NCI-H510A treated with DMSO at 0.1 percent for 48 hours (cell line): ENCODE measurements at regions not wholly inside any gene's neighbourhood (a gene's known extent, or its start where the extent isn't known, plus 50 kb on each side); places are given as distances from the start of the nearest gene placed in this dataset.
"Not testable (repeated sequence)": the region's sequence is repeated elsewhere in the genome, so short reads cannot be mapped to it uniquely, and the experiment has no call there.

Experiments used
- DNase-seq: peaks from one replicate; lab custom pipeline; 2025; lab: John Stamatoyannopoulos, UW

DNA sequence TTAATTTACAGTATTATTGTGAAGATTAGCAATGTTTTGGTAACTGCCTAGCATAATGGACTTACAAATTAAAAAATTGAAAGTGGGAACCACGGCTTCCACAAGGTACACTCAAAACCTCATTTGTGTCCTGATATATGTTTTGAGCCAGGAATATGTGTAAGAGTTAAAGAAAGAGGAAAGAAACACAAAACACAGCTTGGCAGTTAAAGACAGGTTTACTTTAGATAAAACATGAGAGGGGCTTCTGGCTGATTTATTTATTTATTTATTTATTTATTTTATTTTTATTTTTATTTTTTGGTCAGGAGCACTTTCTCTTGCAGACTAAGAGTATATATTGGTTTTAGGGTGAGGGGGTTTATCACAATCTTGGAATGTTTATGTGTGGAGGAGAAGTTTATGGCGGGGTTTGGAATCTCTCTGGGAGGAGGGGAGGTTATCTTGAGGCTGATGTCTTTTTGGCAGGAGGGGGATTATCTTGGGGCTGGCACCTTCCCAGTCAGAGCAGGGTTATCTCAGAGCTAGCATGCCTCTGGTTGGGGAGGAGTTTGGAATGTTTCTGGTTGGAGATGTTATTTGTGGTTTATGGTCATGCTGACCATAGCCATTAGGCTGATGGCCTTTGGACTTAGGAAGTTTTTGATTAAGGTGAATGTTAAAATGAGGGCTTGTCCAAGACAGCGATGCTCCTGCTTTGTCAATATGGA is 436.7 kb downstream of the DAD1 start:
- DNase-seq = no peak

DNA sequence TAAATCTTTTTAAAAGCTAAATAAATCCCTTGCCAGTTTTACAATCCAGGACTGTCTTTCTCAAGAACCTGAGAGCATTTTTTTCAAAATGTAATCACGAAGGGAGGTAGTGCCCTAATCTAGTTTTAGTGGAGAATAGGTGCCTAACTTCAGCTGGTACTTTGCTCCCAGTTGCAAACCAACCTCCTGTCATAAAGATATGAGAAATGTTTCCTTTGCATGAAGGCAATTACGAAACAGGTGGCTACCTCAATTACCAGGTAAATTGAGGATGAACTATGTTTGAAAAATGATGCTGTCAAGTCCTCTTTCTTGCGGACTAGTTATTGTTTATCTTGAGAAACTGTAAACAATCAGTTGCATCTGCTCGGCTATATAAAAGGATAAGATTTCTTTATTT is 437.9 kb downstream of the DAD1 start:
- DNase-seq = no peak

DNA sequence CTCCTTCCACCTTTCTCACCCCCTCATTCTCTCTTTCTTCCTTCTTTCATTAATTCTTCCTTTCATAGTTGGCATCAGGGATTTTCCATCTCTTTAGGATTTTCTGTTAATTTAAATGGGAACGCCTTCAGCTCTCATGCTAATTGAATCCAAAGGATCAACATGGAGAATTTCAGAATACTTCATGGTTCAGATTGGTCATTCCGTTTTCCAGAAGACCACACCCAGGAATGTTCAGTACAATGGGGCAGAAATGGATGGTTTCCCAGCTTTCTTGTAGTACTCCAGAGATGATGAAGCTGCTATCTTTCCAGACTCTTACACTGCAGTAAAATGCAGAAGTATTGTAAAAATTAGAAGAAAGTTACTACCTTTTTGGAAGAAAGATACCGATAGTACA is 440.0 kb downstream of the DAD1 start:
- DNase-seq = no peak

DNA sequence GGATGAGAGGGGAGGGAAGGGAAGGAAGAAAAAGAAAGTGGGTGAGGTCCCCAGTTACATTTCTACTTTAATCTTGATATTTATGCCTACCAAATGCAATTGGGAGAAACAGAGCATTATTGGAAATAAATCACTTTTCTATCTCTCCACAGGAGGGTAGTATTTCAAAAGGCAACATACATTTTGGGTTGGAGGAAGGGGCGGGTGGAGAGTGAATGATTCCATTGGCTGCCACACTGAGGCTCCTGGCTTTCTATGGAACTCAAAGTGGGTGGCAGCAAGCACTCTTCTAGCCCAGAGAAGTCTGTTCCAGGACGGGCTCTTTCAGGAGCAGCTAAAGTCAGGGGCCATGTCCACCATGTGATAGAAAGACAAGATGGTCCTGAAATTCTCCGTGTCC is 441.3 kb downstream of the DAD1 start:
- no peak for DNase-seq

DNA sequence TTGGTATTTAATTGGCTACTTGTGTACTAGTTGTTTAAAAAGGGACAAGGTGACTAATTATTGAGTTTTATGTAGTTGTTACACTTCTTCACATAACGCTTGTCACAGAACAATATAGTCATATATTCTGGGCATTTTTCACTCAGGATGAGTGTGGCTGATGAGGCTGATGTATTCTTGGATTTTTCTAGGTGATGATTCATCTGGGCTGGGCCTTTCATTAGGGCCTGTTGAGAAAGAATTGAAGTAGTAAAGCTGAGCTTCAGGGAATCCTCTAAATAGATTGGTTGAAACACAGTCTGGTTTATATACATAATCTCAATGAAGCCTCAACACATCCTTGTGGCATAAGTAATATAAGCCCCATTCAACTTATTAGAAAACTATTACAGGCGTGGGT is 445.7 kb downstream of the DAD1 start:
- no peak for DNase-seq

DNA sequence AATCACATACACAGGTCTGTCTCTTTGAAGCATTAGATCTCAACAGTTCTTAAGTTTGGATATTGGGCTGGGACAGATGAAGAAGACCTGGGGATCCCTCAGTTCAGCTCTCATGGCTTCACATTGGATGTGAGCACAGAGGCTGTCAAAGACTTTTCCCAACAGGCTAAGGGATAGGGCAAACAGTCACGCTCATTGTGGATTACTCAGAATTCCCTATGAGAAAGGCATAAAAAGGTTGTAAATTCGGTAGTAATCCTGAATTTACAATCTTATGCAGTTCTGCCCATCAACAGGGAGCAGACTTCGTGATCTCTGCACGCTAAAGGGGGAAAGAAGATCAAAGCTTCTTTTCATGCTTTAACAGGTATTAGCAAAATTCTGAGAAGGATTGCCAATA is 448.4 kb downstream of the DAD1 start:
- DNase-seq = no peak

DNA sequence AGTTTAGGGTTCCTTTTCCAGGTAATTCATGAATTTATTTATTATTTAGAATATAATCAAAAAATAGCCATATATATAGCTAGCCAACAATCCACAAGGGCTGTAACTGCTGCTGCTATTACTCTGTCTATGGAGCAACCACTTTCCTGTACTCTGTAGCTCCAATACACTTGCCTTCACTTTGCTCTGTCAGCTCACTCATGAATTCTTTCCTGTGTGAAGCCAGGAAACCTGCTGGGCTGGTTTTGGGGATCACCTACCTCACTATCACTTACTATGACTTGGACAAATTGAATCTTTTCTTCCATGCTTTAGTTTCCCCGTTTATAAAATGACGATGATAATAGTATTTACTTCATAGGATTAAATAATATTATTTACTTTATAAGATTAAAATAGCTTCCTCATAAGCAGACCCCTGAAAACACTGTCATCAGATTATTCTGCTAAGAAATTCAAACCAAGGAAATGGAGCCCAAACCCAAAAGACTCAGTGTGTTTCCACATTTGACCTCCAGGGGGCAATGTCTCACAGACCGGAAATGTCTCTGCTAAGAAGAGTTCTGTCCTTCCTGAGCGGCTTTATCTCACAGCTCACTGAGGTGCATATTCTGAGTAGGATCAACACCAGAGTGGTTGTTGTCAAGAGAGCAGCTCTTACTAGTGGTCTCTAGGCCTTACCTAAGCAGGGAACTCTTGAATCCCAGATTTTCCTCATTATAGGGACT is 457.1 kb downstream of the DAD1 start:
- DNase-seq = no peak

DNA sequence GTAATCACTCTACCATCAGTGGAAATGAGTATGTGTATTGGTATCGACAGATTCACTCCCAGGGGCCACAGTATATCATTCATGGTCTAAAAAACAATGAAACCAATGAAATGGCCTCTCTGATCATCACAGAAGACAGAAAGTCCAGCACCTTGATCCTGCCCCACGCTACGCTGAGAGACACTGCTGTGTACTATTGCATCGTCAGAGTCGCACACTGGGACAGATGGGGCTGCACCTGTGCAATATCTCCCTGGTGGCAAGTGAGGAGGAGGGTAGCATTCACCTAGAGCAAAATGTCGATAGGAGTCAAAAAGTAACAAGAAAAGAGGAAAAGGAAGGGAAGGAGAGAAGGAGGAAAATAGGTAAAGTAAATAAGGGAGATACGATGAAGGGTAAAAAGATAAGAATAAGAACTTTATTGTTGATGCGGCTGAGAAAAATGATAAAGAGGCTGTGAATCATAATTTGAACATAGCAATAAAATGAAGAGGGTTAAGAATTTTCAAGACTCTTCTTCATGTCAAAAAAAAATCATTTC is 450.5 kb upstream of the OR4E1 start:
- DNase-seq = no peak

DNA sequence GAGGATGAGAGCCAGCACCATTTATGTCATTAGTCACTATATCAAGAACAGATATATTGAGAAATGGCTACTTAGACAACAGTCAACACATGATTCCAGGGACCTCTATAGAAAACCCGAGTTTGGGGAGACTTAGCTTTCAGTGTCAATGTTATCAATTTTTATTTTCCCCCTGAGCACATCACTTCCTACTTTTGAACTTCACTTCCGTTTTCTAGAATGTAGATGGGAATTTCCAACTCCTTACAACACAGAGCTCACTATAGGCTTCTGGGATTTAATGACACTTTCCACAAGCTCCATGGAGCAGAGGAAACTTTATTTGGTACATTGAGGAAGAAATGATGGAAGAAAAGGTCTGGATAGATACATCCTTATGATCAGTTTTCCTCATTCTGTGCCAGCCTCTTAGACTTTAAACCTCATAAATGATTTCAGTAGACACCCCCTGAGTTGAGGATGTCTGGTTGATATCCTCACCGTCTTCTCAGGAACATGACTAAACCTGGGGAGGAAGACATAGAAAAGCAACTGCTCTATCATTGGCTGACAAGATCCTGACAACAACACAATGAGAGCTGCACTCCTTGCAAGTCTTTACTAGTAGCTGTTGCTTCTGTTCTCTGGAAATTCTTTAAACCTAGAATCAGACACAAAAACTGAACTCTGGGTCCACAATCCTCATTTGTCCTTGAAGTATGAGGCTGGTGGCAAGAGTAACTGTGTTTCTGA is 449.4 kb upstream of the OR4E1 start:
- no peak for DNase-seq

DNA sequence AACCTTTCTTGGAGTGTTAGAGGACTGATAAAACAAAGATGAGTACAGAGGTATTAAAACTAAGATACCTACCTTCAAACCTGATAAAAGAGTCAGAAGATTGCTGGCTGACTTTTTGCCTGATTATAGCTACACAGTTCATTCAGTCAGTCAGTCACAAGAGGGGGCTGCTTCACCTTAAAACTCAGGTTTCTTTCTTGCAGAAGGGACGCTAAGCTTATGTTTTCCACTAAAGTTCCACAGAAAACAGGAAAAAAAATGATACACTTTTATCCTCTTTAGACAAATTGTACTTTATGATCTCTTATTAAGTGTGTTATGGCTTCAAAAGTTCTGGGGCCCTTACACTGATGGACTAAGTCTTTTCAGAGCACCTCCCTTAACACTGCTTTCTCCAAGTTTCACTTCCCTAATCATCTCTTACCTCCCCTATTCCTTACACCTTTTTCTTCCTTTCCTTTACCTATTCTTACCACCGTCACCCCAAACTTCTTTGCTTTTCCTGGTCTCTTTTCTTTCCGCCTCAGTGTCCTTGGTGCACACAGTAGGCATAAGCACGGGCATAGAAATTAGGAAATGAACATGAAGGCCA is 448.7 kb upstream of the OR4E1 start:
- DNase-seq = no peak

DNA sequence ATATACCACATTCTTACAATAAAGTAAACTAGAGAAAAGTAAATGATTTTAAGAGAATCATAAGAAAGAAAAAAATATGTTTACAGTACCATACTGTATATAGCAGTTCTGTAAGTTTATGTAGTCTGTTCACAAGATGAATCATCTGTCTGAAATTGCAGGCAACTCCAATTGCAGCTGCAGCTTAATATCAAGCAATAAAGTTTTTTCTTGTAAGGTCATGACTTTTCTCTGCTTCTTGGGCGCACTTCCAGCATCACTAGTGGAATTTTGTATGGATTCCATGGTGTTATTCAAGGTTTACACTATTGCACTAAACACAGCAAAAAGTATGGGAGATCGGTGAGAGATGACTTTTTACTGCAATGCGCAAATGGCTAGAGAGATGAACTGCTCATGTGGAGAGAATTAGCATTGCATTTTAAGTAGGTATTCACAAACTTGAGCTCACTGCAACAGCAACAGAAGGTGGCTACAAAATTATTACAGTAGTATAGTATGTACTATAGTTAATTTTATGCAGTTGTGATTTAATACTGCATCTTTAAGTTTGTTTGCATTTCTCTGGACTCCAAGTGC is 445.4 kb upstream of the OR4E1 start:
- no peak for DNase-seq

DNA sequence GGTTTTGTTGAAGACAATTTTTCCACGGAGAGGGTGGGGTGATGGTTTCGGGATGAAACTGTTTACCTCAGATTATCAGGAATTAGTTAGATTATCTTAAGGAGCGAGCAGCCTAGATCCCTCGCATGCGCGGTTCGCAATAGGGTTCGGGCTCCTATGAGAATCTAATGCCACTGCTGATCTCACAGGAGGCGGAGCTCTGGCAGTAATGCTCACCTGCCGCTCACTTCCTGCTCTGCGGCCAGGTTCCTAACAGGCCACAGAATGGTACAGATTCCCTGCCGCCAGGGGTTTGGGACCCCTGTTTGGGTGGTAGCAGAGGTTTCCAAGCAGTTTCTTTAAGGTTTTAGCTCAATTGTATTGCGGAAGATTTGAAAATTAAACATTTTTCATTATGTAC is 439.8 kb upstream of the OR4E1 start:
- DNase-seq = no peak

DNA sequence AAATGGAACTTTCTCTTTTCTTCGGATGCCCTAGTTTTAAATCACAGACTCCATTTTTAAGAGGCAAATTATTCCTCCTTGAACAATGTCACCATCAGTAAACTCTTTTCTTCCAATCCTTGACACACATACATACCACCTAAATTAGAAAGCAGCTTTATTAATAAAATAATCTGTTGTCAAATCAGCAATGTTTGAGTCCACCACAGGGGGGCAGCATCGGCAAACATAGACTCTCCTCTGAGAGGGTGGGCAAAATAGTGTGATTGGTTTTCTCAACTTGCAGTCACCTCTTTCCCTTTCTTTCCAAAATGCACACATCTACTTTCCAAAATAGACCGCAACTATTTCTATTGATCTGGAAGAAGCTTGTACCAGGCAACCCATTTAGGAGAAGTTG is 438.4 kb upstream of the OR4E1 start:
- no peak for DNase-seq

DNA sequence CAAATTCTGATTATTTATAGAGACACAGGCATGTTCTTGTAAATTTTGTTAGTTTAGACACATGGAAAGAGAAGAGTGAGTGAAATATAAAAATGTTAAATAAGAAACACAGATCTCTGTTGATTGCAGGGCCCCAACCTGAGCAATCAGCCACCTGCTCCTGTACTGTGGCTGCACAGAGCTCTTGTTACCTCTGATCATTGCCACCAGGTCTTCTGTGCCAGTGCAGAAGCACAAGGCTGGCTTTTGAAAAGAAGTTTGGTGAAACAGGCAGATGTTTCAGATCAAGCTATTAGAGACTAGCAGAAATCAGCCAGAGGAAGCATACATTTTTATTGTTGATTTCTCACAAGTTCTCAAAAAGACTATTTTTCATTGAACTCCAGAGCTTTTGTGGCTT is 434.1 kb upstream of the OR4E1 start:
- no peak for DNase-seq

DNA sequence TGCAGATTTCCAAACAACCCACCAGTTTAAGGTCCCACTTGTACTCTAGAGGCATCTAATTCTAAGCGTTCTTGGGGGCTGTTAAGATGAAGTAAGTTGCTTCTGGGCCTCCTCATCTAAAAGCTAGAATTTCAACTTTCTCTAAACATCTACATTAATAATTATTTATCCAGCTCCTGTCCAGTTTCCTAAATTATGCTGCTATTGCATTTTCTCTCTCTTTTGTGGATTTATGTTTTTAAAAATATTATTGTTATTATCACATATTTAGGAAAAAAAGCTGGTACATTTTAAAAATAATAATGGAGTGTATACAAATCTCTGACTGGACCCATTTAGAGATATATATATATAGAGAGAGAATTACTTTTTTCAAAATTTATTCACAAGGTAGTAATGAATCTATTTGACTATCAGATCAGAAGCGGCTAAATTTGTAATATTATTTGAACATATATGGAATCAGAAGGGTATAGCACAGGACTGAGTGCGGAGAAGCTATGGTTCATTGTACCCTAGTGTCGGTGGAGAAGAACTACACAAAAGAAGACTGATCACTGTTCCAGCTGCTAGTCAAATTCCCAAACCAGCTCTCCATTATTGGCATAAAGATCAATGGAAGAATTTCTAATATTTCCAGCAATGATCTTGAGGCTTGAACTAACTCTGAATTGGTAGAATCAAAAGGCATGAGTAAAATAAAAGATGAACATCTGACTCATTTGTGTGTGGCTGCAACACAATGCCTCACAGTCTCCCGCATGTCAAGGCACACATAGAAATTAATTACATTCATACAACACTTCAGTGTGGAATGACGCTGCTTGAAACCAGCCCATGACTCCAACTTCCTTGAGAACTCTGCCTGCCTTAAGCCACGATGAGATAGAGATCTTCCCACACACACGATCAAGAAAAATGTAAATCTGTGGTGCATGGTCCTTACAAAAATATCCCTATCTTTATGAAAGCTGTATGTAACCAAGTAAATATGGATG is 433.4 kb upstream of the OR4E1 start:
- no peak for DNase-seq

DNA sequence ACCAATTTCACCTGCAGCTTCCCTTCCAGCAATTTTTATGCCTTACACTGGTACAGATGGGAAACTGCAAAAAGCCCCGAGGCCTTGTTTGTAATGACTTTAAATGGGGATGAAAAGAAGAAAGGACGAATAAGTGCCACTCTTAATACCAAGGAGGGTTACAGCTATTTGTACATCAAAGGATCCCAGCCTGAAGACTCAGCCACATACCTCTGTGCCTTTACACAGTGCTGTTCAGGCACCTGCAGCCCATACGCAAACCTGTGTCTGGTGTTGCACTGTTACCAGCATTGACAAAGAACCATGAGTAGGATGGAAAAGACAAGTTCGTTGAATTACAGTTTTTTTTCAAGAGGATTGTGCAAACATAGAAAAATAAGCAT is 432.0 kb upstream of the OR4E1 start:
- DNase-seq = no peak

DNA sequence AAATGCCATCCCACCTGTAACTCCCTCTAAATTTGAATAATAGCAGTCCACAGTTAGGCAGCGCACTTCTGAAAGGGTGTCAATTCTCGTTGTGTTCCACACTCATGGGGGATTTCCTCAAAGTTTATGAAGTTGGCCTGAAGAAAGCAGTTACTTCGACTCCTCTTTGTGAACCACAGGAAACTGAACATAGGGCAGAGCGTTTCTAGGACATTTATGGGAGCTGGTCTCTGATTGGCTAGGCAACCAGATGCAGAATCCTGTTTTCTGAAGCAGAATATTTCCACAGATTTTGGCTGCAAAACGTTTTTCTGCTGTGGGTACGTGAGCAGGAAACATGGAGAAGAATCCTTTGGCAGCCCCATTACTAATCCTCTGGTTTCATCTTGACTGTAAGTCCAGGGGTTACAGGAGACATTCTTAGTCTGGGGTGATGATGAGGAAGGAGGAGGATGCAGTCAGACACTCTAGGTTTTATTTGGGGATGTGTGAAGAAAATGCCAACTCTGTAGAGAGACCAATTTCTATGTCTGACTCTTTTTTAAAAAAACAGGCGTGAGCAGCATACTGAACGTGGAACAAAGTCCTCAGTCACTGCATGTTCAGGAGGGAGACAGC is 431.5 kb upstream of the OR4E1 start:
- DNase-seq = no peak

DNA sequence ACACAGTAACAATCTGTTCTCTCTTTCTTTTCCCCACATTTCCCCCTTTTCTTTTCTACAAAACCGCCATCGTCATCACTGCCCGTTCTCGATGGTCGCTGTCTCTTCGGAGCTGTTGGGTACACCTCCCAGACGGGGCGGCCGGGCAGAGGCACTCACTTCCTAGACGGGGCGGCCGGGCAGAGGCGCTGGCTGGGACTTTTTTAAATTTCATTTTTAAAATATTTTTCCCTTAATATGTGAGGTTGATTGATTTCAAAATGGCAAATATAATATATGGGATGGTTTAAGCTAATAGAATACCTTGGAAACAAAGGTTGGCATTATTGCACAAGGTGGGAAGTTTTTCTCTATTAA is 427.1 kb upstream of the OR4E1 start:
- DNase-seq = not testable (repeated sequence)

DNA sequence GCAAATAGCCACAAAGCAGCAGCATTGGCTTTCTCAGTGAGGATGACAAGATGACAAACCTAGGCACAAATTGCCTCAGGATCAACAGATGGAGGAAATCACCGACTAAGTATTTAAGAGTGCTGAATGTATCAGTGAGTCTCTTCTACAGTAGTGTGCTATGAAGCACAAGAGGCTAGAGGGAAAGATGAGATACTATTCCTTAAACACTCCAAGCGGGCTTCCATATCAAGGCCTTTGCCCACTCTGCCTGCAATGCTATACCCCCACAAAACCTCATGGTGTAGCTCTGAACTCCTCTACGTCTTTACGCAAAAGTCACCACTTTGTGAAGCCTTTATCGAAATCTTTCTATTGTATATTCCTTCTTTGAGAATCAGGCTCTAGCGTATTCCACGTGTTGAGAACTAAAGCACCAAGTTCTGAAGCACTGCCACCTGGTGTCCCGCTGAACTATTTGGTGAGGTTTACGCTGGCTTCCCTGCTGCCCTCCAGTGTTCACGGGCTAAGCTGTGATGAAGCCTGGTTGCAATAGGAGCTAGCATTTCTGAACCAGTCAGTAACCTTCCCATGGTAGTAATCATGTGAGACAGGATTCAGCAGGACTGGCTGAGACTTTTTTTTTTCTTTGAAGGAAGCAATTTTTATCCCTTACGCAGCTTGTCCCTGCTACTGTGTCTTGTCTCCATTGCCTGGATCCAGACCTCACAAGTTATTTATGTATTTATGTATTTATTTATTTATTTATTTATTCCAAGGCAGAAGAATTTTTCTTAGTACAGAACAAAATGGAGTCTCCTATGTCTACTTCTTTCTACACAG is 426.5 kb upstream of the OR4E1 start:
- no peak for DNase-seq

DNA sequence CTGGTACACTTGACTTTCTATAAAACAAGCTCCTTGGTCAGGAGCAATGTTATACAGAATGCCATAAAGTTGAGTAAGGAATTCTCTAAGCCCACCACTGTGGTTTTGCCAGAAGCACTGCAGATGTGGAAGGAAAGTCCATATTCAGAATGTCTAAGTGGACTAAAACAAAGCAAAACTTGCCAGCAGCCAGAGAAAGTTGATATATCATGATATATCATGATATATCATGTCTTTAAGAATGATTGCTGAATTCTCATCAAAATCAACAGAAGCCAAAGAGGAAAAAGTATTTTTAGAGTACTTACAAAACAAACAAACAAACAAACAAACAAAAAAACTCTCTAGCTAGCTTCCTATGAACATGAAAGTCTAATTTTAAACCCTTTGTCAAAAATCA is 424.8 kb upstream of the OR4E1 start:
- no peak for DNase-seq
